DND-41 (cell line): ENCODE measurements at regions not wholly inside any gene's neighbourhood (a gene's known extent, or its start where the extent isn't known, plus 50 kb on each side); places are given as distances from the start of the nearest gene placed in this dataset.

ENCODE experiments used
- ATAC-seq: fragments of 200-7000 bp; cut with Tn5 transposase; 3 replicates; pipeline ENCODE4 v1.9.1; 2021; ENCODE audit warnings: low read depth; ENCODE audit not compliant: insufficient read depth
- DNase-seq: peaks from one replicate; pipeline ENCODE4 v3.0.0-alpha.2; 2020
- H2AFZ ChIP-seq: 2 replicates; pipeline ENCODE4 v1.6.0; 2012; ENCODE audit warnings: low read depth, low read length
- H3K27ac ChIP-seq: 2 replicates; pipeline ENCODE4 v1.5.1; 2012; ENCODE audit warnings: low read length, inconsistent platforms
- H3K27me3 ChIP-seq: fragments of 200-600 bp; sonication (generic); 2 replicates; pipeline ENCODE4 v1.6.0; 2012; ENCODE audit warnings: low read length, mild to moderate bottlenecking, inconsistent platforms; ENCODE audit not compliant: insufficient read depth, poor library complexity
- H3K36me3 ChIP-seq: 2 replicates; pipeline ENCODE4 v1.5.1; 2012; ENCODE audit warnings: low read length, inconsistent platforms; ENCODE audit not compliant: insufficient read depth
- H3K4me1 ChIP-seq: 2 replicates; pipeline ENCODE4 v1.5.1; 2012; ENCODE audit warnings: mild to moderate bottlenecking, low read length; ENCODE audit not compliant: insufficient read depth
- H3K4me2 ChIP-seq: 2 replicates; pipeline ENCODE4 v1.6.0; 2012; ENCODE audit warnings: mild to moderate bottlenecking, moderate library complexity, low read length, inconsistent platforms; ENCODE audit not compliant: insufficient read depth
- H3K4me3 ChIP-seq, 2 experiments: fragments of 200-600 bp in 1 of 2; shearing (Covaris generic) in 1 of 2; 2 replicates each; pipeline ENCODE4 v1.5.1; 2012 to 2016; ENCODE audit warnings: inconsistent platforms in 2 of 2, low read length in 2 of 2, mild to moderate bottlenecking in 2 of 2, low read depth in 1 of 2, moderate library complexity in 1 of 2
- H3K79me2 ChIP-seq: 2 replicates; pipeline ENCODE4 v1.6.0; 2012; ENCODE audit warnings: low read length, inconsistent platforms; ENCODE audit not compliant: insufficient read depth
- H3K9ac ChIP-seq: 2 replicates; pipeline ENCODE4 v1.6.0; 2012; ENCODE audit warnings: low read depth, mild to moderate bottlenecking, inconsistent platforms, low read length, moderate library complexity
- H3K9me3 ChIP-seq: 2 replicates; pipeline ENCODE4 v1.5.1; 2012; ENCODE audit warnings: low read length, moderate library complexity, mild to moderate bottlenecking, inconsistent platforms; ENCODE audit not compliant: insufficient read depth, severe bottlenecking
- H4K20me1 ChIP-seq: 2 replicates; pipeline ENCODE4 v1.6.0; 2012; ENCODE audit warnings: low read length; ENCODE audit not compliant: insufficient read depth
- CTCF ChIP-seq: IDR thresholded peaks from 2 replicates; pipeline ENCODE4 v1.5.1; 2012; ENCODE audit warnings: borderline replicate concordance, low read length, moderate library complexity, mild to moderate bottlenecking; ENCODE audit not compliant: poor library complexity, severe bottlenecking; ENCODE audit errors: extremely low read depth
- EZH2 ChIP-seq: IDR thresholded peaks from 3 replicates; pipeline ENCODE4 v1.6.1; 2012; ENCODE audit warnings: borderline replicate concordance, low read depth, mild to moderate bottlenecking, moderate library complexity, low read length, inconsistent platforms; ENCODE audit not compliant: severe bottlenecking

GRCh38 chrX:25202827-25203226 lies 187.1 kb upstream of the ARX start:
- Histone ChIP-seq H3K4me3 (no peak overlapping the region), H3K27ac (no peak overlapping the region), H3K9me3 (no peaks in the 10 kb centered on the region), H3K79me2 (no peaks in the 10 kb centered on the region), H2AFZ (no peak overlapping the region), H3K27me3 (no peaks in the 10 kb centered on the region), H3K36me3 (no peaks in the 10 kb centered on the region), H3K9ac (no peak overlapping the region), H3K4me2 (no peak overlapping the region), H4K20me1 (no peaks in the 10 kb centered on the region), H3K4me1 (no peaks in the 10 kb centered on the region)
- ATAC-seq = no peak
- DNase-seq = no peak
- TF ChIP-seq CTCF = no peak
- no peak for TF ChIP-seq EZH2

GRCh38 chrX:25198891-25199290 lies 183.1 kb upstream of the ARX start:
- Histone ChIP-seq H3K27me3 (no peaks in the 10 kb centered on the region), H3K4me1 (no peaks in the 10 kb centered on the region), H2AFZ (no peak overlapping the region), H3K4me3 (no peak overlapping the region), H4K20me1 (no peaks in the 10 kb centered on the region), H3K4me2 (no peak overlapping the region), H3K9ac (no peak overlapping the region), H3K79me2 (no peaks in the 10 kb centered on the region), H3K36me3 (no peaks in the 10 kb centered on the region), H3K27ac (no peak overlapping the region), H3K9me3 (no peaks in the 10 kb centered on the region)
- no peak for TF ChIP-seq CTCF
- no peak for TF ChIP-seq EZH2
- ATAC-seq = no peak
- DNase-seq = no peak

- ATAC-seq = no peak
- Histone ChIP-seq H3K36me3 (no peaks in the 10 kb centered on the region), H3K9me3 (no peaks in the 10 kb centered on the region), H3K4me2 (no peak overlapping the region), H3K27ac (no peak overlapping the region), H2AFZ (no peak overlapping the region), H3K27me3 (no peaks in the 10 kb centered on the region), H3K9ac (no peak overlapping the region), H3K79me2 (no peaks in the 10 kb centered on the region), H4K20me1 (no peaks in the 10 kb centered on the region), H3K4me3 (no peak overlapping the region), H3K4me1 (no peaks in the 10 kb centered on the region)
- no peak for TF ChIP-seq CTCF
- no peak for TF ChIP-seq EZH2
- DNase-seq = no peak
Measured at GRCh38 chrX:25198253-25198652, 182.5 kb upstream of the ARX start.

- H3K36me3 ChIP-seq = no peaks in the 10 kb centered on the region
- no peaks in the 10 kb centered on the region for H3K79me2 ChIP-seq
- H4K20me1 ChIP-seq = no peaks in the 10 kb centered on the region
- no peak overlapping the region for H3K9ac ChIP-seq
- H3K4me2 ChIP-seq = no peak overlapping the region
- H2AFZ ChIP-seq = no peak overlapping the region
- no peaks in the 10 kb centered on the region for H3K27me3 ChIP-seq
- ATAC-seq = no peak
- no peaks in the 10 kb centered on the region for H3K4me1 ChIP-seq
- TF ChIP-seq CTCF = no peak
- TF ChIP-seq EZH2 = no peak
- H3K9me3 ChIP-seq = no peaks in the 10 kb centered on the region
- H3K27ac ChIP-seq = no peak overlapping the region
- DNase-seq = no peak
- no peak overlapping the region for H3K4me3 ChIP-seq
Measured at GRCh38 chrX:25196221-25196620, 180.5 kb upstream of the ARX start.
